ENCODE measurements at regions not wholly inside any gene's neighbourhood (a gene's known extent, or its start where the extent isn't known, plus 50 kb on each side); places are given as distances from the start of the nearest gene placed in this dataset.

DNA sequence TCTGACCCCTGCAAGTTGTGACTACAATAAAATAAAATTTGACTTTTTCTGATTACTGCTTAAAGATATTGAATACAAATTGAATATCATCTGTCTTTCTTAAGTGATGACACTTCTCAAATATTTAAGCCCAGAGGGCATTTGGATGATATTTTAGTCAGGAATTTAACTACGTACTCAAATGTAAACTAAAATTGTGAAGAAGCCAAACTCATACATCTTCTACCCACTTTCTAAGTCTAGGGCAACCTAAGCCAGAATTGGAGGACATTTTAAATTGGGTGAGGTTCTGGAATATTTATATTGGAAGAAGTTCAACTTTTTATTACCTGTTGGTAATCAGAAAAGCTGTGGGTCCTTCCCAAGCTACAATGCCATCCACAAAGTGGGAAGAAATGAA lies 149.1 kb upstream of the WDR11 start:
- H3K36me3 ChIP-seq: peaks cover 9% of the 10 kb centered on the region
- no peak overlapping the region for H2AFZ ChIP-seq (replicated peaks)
- no peak for TF ChIP-seq EZH2 (IDR thresholded peaks at IDR 0.05)
- TF ChIP-seq EZH2phosphoT487 (IDR thresholded peaks at IDR 0.05): no peak
- TF ChIP-seq, protein P1, sequence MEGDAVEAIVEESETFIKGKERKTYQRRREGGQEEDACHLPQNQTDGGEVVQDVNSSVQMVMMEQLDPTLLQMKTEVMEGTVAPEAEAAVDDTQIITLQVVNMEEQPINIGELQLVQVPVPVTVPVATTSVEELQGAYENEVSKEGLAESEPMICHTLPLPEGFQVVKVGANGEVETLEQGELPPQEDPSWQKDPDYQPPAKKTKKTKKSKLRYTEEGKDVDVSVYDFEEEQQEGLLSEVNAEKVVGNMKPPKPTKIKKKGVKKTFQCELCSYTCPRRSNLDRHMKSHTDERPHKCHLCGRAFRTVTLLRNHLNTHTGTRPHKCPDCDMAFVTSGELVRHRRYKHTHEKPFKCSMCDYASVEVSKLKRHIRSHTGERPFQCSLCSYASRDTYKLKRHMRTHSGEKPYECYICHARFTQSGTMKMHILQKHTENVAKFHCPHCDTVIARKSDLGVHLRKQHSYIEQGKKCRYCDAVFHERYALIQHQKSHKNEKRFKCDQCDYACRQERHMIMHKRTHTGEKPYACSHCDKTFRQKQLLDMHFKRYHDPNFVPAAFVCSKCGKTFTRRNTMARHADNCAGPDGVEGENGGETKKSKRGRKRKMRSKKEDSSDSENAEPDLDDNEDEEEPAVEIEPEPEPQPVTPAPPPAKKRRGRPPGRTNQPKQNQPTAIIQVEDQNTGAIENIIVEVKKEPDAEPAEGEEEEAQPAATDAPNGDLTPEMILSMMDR (IDR thresholded peaks at IDR 0.05): no peak
- no peak for DNase-seq (ENCODE audit: low spot score)
- peaks cover 5% of the 10 kb centered on the region for H3K9me3 Mint-ChIP-seq
- H3K27ac ChIP-seq: no peak overlapping the region
- no peak overlapping the region for H3K27ac Mint-ChIP-seq
- H3K79me2 ChIP-seq (ENCODE audit: low read depth): no peaks in the 10 kb centered on the region
- H3K9me3 ChIP-seq (ENCODE audit: low read depth): no peaks in the 10 kb centered on the region
- no peaks in the 10 kb centered on the region for H3K4me1 ChIP-seq
- no peaks in the 10 kb centered on the region for H4K20me1 ChIP-seq (ENCODE audit: low read depth)
- no peaks in the 10 kb centered on the region for H3K36me3 Mint-ChIP-seq
- H3K27me3 Mint-ChIP-seq (ENCODE audit: insufficient read depth, low read depth): no peaks in the 10 kb centered on the region
- no peak overlapping the region for H3K4me3 Mint-ChIP-seq
- no peak overlapping the region for H3K4me3 ChIP-seq
- H3K4me1 Mint-ChIP-seq: no peaks in the 10 kb centered on the region
- no peak overlapping the region for H3K4me2 ChIP-seq
- no peaks in the 10 kb centered on the region for H3F3A ChIP-seq (ENCODE audit: low read depth)
- no peaks in the 10 kb centered on the region for H3K27me3 ChIP-seq
- no peak overlapping the region for H3K9ac ChIP-seq

DNA sequence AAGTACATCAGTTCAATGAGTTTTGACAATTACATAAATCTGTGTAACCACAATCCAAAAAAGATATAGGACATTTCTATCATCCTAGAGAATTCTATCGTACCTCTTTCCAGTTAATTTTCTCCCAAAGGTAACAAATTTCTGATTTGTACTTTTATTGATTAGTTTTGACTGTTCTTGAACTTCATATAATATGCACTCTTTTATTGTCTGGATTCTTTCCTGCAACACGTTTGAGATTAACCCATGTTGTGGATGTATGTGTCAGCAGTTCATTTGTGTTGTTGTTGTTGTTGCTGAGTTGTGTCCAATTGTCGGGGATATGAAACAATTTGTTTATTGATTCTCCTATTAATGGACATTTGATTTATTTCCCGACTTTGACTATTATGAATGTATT lies 145.9 kb upstream of the WDR11 start:
- Histone ChIP-seq H3K27me3 (no peaks in the 10 kb centered on the region), H3K4me3 (no peak overlapping the region), H2AFZ (replicated peaks) (no peak overlapping the region), H4K20me1 (ENCODE audit: low read depth) (no peaks in the 10 kb centered on the region), H3K4me1 (no peaks in the 10 kb centered on the region), H3K9me3 (ENCODE audit: low read depth) (no peaks in the 10 kb centered on the region), H3K36me3 (no peaks in the 10 kb centered on the region), H3K27ac (no peak overlapping the region), H3K9ac (no peak overlapping the region), H3F3A (ENCODE audit: low read depth) (no peaks in the 10 kb centered on the region), H3K79me2 (ENCODE audit: low read depth) (no peaks in the 10 kb centered on the region), H3K4me2 (no peak overlapping the region)
- Mint-ChIP-seq H3K27me3 (ENCODE audit: insufficient read depth, low read depth) (no peaks in the 10 kb centered on the region), H3K36me3 (no peaks in the 10 kb centered on the region), H3K4me3 (no peak overlapping the region), H3K9me3 (no peaks in the 10 kb centered on the region), H3K27ac (no peak overlapping the region), H3K4me1 (no peaks in the 10 kb centered on the region)
- TF ChIP-seq EZH2 (IDR thresholded peaks at IDR 0.05): no peak
- no peak for TF ChIP-seq EZH2phosphoT487 (IDR thresholded peaks at IDR 0.05)
- TF ChIP-seq, protein P1 (IDR thresholded peaks at IDR 0.05): no peak
- no peak for DNase-seq (ENCODE audit: low spot score)

DNA sequence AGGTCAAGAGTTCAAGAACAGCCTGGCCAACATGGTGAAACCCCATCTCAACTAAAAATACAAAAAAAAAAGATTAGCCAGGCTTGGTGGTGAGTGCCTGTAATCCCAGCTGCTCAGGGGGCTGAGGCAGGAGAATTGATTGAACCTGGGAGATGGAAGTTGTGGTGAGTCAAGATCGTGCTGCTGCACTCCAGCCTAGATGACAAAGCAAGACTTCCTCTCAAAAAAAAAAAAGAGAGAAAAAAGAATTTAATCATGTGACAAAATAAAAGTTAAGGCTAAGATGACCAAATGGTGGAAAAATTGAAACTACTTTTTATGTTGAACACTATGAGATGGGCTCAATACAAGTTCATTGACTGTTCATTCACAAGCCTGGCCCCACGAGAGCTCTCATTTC lies 141.1 kb upstream of the WDR11 start:
- no peaks in the 10 kb centered on the region for H3K36me3 Mint-ChIP-seq
- no peak overlapping the region for H3K4me3 Mint-ChIP-seq
- H2AFZ ChIP-seq (replicated peaks): no peak overlapping the region
- H3K27ac ChIP-seq: no peak overlapping the region
- H3K4me2 ChIP-seq: no peak overlapping the region
- no peaks in the 10 kb centered on the region for H3K9me3 Mint-ChIP-seq
- H3K79me2 ChIP-seq (ENCODE audit: low read depth): no peaks in the 10 kb centered on the region
- H3K27me3 ChIP-seq: no peaks in the 10 kb centered on the region
- H4K20me1 ChIP-seq (ENCODE audit: low read depth): no peaks in the 10 kb centered on the region
- H3K27me3 Mint-ChIP-seq (ENCODE audit: insufficient read depth, low read depth): no peaks in the 10 kb centered on the region
- no peaks in the 10 kb centered on the region for H3K36me3 ChIP-seq
- no peaks in the 10 kb centered on the region for H3F3A ChIP-seq (ENCODE audit: low read depth)
- DNase-seq (ENCODE audit: low spot score): no peak
- no peaks in the 10 kb centered on the region for H3K4me1 ChIP-seq
- TF ChIP-seq EZH2phosphoT487 (IDR thresholded peaks at IDR 0.05) (no peak), EZH2 (IDR thresholded peaks at IDR 0.05) (no peak)
- TF ChIP-seq, protein P1 (IDR thresholded peaks at IDR 0.05): no peak
- no peak overlapping the region for H3K9ac ChIP-seq
- H3K4me1 Mint-ChIP-seq: no peaks in the 10 kb centered on the region
- no peak overlapping the region for H3K27ac Mint-ChIP-seq
- no peaks in the 10 kb centered on the region for H3K9me3 ChIP-seq (ENCODE audit: low read depth)
- no peak overlapping the region for H3K4me3 ChIP-seq

DNA sequence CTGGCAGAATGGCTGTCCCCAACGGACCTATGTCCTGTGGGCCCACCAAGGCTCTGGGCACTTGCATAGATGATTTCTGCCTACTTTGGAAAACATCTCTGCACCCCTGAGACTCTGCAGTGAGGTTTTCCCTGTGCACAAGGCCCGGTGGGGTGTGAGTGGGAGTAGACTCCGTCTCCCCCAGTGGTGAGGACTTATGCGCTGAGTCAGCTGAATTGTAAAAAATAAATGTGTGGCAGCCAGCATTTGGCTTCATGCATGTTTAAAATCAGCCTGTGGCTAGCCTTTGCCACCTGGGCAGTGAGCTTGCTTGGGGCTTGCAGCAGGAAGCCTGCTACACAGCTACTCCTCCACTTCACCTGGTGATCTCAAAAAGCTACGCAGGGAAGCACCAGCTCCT lies 139.3 kb upstream of the WDR11 start:
- H3K79me2 ChIP-seq (ENCODE audit: low read depth): no peaks in the 10 kb centered on the region
- H3K27me3 ChIP-seq: no peaks in the 10 kb centered on the region
- no peaks in the 10 kb centered on the region for H3F3A ChIP-seq (ENCODE audit: low read depth)
- no peak for TF ChIP-seq EZH2 (IDR thresholded peaks at IDR 0.05)
- TF ChIP-seq, protein P1 (IDR thresholded peaks at IDR 0.05): no peak
- no peak for TF ChIP-seq EZH2phosphoT487 (IDR thresholded peaks at IDR 0.05)
- H3K4me2 ChIP-seq: no peak overlapping the region
- H3K4me1 ChIP-seq: no peaks in the 10 kb centered on the region
- H3K4me3 ChIP-seq: no peak overlapping the region
- no peaks in the 10 kb centered on the region for H3K9me3 Mint-ChIP-seq
- no peak overlapping the region for H3K9ac ChIP-seq
- no peaks in the 10 kb centered on the region for H3K36me3 Mint-ChIP-seq
- H3K9me3 ChIP-seq (ENCODE audit: low read depth): no peaks in the 10 kb centered on the region
- H4K20me1 ChIP-seq (ENCODE audit: low read depth): no peaks in the 10 kb centered on the region
- H3K27ac ChIP-seq: no peak overlapping the region
- no peaks in the 10 kb centered on the region for H3K27me3 Mint-ChIP-seq (ENCODE audit: insufficient read depth, low read depth)
- DNase-seq (ENCODE audit: low spot score): no peak
- no peak overlapping the region for H3K27ac Mint-ChIP-seq
- H3K4me3 Mint-ChIP-seq: no peak overlapping the region
- peak overlapping the region; percentile 46 for H2AFZ ChIP-seq (replicated peaks)
- no peaks in the 10 kb centered on the region for H3K4me1 Mint-ChIP-seq
- H3K36me3 ChIP-seq: no peaks in the 10 kb centered on the region
